Astrocyte of the spinal cord (primary cell): ENCODE measurements at regions not wholly inside any gene's neighbourhood (a gene's known extent, or its start where the extent isn't known, plus 50 kb on each side); places are given as distances from the start of the nearest gene placed in this dataset.
A peak's percentile ranks its signal among the peaks of the same experiment; 100 is the strongest.

Experiments
- DNase-seq: peaks from one replicate; pipeline ENCODE4 v3.0.0; 2011; ENCODE audit warnings: low read depth, low spot score
- H3K4me3 ChIP-seq: 2 replicates; pipeline ENCODE4 v1.5.1; 2011; ENCODE audit warnings: low read depth, mild to moderate bottlenecking, low read length, moderate library complexity
- CTCF ChIP-seq: IDR thresholded peaks from 2 replicates; pipeline ENCODE4 v1.5.1; 2012; ENCODE audit warnings: low read depth, mild to moderate bottlenecking, low read length, inconsistent platforms
- in situ Hi-C: cut with HindIII; loops from 2 replicates; pipeline ENCODE4 v1.10.0; 2017; ENCODE audit warnings: low sequenced_read_pairs

- TF ChIP-seq CTCF: no peak
- no peak for DNase-seq
- H3K4me3 ChIP-seq: no peak overlapping the region
- in situ Hi-C loops: no loop called here
Observed at GRCh38 chr16:5971106-5971505, 873.5 kb upstream of the EEF2KMT start.

GRCh38 chr16:5966004-5966403 is 868.4 kb upstream of the EEF2KMT start:
- DNase-seq: no peak
- in situ Hi-C loops: no loop called here
- H3K4me3 ChIP-seq: no peak overlapping the region
- no peak for TF ChIP-seq CTCF

- in situ Hi-C loops: no loop called here
- no peak overlapping the region for H3K4me3 ChIP-seq
- DNase-seq: no peak
- TF ChIP-seq CTCF: no peak
Observed at GRCh38 chr16:5965321-5965720, 867.7 kb upstream of the EEF2KMT start.

- in situ Hi-C loops: no loop called here
- no peak for TF ChIP-seq CTCF
- no peak for DNase-seq
- H3K4me3 ChIP-seq: no peak overlapping the region
Observed at GRCh38 chr16:5951486-5951885, 853.9 kb upstream of the EEF2KMT start.

GRCh38 chr16:5944971-5945370 is 847.4 kb upstream of the EEF2KMT start:
- no peak for TF ChIP-seq CTCF
- H3K4me3 ChIP-seq: no peak overlapping the region
- in situ Hi-C loops: no loop called here
- DNase-seq: peak; percentile 45

GRCh38 chr16:5938607-5939006 is 841.0 kb upstream of the EEF2KMT start:
- no peak for DNase-seq
- TF ChIP-seq CTCF: no peak
- in situ Hi-C loops: no loop called here
- H3K4me3 ChIP-seq: no peak overlapping the region

GRCh38 chr16:5932906-5933305 is 835.3 kb upstream of the EEF2KMT start:
- no peak for TF ChIP-seq CTCF
- in situ Hi-C loops: no loop called here

More at GRCh38 chr16:5932906-5933305, 835.3 kb upstream of the EEF2KMT start:
- no peak overlapping the region for H3K4me3 ChIP-seq
- no peak for DNase-seq
